ENCODE measurements at regions not wholly inside any gene's neighbourhood (a gene's known extent, or its start where the extent isn't known, plus 50 kb on each side); places are given as distances from the start of the nearest gene placed in this dataset.

DNA sequence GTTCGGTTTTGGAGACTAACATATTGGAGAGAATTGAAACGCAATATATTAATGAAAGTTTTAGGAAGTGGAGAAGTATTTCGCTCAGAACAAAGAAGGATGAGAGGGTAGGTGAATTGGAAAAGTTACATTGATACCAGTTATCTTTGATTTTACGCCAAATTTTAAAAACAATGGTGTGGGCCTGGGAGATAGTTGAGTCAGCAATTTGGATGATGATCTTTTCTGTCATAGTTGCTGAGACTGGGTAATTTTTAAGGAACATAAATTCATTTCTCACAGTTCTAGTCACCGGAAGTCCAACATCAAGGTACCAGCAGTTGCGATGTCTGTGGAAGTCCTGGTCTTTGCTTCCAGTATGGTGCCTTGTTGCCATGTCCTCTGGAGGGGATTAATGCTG, 644.8 kb upstream of the LCORL start:
- Histone ChIP-seq H3K4me3 (no peak overlapping the region), H3K36me3 (no peaks in the 10 kb centered on the region), H3K27ac (no peak overlapping the region), H3K4me1 (ENCODE audit: insufficient read depth) (no peaks in the 10 kb centered on the region), H3K9me3 (no peaks in the 10 kb centered on the region), H3K27me3 (no peaks in the 10 kb centered on the region)
- intact Hi-C loops (cut with DNase I): no loop called here
- WGBS, 3 donors: 92 to 93% (median 93%) methylated on average over 6 of the region's 6 CpGs
- no peak for DNase-seq
- TF ChIP-seq POLR2A (IDR thresholded peaks at IDR 0.05): no peak
- TF ChIP-seq, protein P1, sequence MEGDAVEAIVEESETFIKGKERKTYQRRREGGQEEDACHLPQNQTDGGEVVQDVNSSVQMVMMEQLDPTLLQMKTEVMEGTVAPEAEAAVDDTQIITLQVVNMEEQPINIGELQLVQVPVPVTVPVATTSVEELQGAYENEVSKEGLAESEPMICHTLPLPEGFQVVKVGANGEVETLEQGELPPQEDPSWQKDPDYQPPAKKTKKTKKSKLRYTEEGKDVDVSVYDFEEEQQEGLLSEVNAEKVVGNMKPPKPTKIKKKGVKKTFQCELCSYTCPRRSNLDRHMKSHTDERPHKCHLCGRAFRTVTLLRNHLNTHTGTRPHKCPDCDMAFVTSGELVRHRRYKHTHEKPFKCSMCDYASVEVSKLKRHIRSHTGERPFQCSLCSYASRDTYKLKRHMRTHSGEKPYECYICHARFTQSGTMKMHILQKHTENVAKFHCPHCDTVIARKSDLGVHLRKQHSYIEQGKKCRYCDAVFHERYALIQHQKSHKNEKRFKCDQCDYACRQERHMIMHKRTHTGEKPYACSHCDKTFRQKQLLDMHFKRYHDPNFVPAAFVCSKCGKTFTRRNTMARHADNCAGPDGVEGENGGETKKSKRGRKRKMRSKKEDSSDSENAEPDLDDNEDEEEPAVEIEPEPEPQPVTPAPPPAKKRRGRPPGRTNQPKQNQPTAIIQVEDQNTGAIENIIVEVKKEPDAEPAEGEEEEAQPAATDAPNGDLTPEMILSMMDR (IDR thresholded peaks at IDR 0.05): no peak
- TF ChIP-seq EP300 (IDR thresholded peaks at IDR 0.05): no peak

DNA sequence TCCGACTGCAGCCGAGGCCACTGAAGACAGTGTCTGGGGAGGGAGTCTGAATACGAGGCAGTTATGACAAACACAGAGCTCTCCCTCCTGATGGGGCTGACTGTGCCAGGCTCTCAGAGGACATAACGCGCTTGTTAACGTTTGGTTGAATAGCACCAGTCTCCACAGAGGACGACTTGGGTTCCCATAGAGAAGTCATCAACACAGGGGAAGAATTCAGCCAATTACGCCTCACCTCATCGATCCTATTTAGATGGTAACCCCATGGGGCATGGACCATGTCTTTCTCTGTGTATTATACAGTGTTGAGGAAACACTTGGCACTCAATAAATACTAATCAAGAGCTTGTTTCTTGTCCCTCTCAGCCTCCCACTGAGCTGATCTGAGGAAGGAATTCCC, 642.6 kb upstream of the LCORL start:
- H3K4me3 ChIP-seq: no peak overlapping the region
- no peaks in the 10 kb centered on the region for H3K9me3 ChIP-seq
- H3K4me1 ChIP-seq (ENCODE audit: insufficient read depth): no peaks in the 10 kb centered on the region
- TF ChIP-seq POLR2A (IDR thresholded peaks at IDR 0.05): no peak
- TF ChIP-seq EP300 (IDR thresholded peaks at IDR 0.05): no peak
- TF ChIP-seq, protein P1 (IDR thresholded peaks at IDR 0.05): no peak
- WGBS, 3 donors: 90 to 93% (median 92%) methylated on average over 9 of the region's 9 CpGs
- no peak for DNase-seq
- H3K36me3 ChIP-seq: no peaks in the 10 kb centered on the region
- intact Hi-C loops (cut with DNase I): no loop called here
- H3K27me3 ChIP-seq: no peaks in the 10 kb centered on the region
- no peak overlapping the region for H3K27ac ChIP-seq

DNA sequence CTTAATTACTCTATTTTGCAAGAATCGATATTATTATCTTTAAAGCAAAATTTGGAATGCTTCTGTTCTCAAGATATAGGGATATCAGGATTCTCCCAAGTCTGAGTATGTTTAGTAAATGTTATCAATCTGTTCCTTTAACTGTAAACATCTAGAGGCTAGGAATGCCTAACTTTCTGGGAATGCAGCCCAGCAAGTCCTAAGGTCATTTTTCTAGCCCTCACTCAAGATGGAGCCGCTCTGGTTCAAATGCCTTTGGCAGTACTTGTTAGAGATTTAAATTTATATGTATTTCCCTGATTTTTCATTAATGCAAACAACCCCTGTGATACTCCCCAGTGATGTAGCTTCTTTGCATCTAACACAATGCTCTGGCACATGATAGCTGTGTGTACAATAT, 623.8 kb upstream of the LCORL start:
- H3K27me3 ChIP-seq: no peaks in the 10 kb centered on the region
- H3K36me3 ChIP-seq: no peaks in the 10 kb centered on the region
- TF ChIP-seq, protein P1 (IDR thresholded peaks at IDR 0.05): no peak
- no peak for TF ChIP-seq EP300 (IDR thresholded peaks at IDR 0.05)
- no peak for TF ChIP-seq POLR2A (IDR thresholded peaks at IDR 0.05)
- H3K9me3 ChIP-seq: no peaks in the 10 kb centered on the region
- H3K27ac ChIP-seq: no peak overlapping the region
- no peak overlapping the region for H3K4me3 ChIP-seq
- no peaks in the 10 kb centered on the region for H3K4me1 ChIP-seq (ENCODE audit: insufficient read depth)
- no peak for DNase-seq
- intact Hi-C loops (cut with DNase I): no loop called here
- 2 to 12% (median 10%) methylated on average over 2 of the region's 2 CpGs for WGBS, 3 donors

DNA sequence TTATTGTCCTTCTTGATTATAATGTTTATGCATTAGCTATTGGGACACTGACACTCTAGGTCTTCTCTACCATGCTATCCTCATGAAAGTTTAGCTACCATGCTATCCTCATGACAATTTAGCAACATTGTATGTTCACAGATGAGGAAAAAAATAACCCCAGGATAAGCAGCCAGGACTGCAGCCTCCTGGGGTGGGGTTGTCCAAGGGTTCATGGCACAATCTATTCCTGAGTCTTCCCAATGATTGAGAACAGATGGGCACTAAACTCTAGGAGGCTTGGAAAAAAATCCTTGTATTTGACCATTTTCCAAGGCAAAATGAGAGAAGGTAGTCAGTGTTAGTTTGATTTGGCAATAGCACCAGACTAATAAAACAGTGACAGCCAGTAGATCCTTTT, 619.8 kb upstream of the LCORL start:
- DNase-seq: no peak
- H3K27ac ChIP-seq: no peak overlapping the region
- no peaks in the 10 kb centered on the region for H3K36me3 ChIP-seq
- no peak overlapping the region for H3K4me3 ChIP-seq
- TF ChIP-seq EP300 (IDR thresholded peaks at IDR 0.05) (no peak), POLR2A (IDR thresholded peaks at IDR 0.05) (no peak)
- TF ChIP-seq, protein P1 (IDR thresholded peaks at IDR 0.05): no peak
- intact Hi-C loops (cut with DNase I): no loop called here
- no peaks in the 10 kb centered on the region for H3K27me3 ChIP-seq
- no peaks in the 10 kb centered on the region for H3K4me1 ChIP-seq (ENCODE audit: insufficient read depth)
- no peaks in the 10 kb centered on the region for H3K9me3 ChIP-seq

DNA sequence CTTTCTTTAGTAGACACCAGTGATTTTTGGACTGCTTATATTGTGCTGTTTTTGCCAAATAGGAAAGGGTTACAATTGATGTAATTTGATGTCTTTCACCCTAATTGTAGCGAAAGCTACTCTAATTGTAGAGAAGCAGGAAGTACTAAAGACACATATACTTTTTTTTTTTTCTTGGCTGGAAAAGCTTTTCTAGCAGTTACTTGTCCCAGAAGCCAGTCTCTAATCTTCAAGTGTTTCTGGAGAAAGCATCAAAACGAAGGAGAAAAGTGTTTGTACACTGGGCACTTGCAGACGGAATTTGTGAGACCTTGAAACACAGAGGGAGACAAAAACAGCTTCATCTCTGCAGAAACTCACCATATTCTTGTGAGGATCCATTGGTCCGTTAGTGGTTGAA, 616.5 kb upstream of the LCORL start:
- no peak overlapping the region for H3K4me3 ChIP-seq
- H3K4me1 ChIP-seq (ENCODE audit: insufficient read depth): no peaks in the 10 kb centered on the region
- no peak for DNase-seq
- intact Hi-C loops (cut with DNase I): no loop called here
- H3K27ac ChIP-seq: no peak overlapping the region
- TF ChIP-seq EP300 (IDR thresholded peaks at IDR 0.05) (no peak), POLR2A (IDR thresholded peaks at IDR 0.05) (no peak)
- TF ChIP-seq, protein P1 (IDR thresholded peaks at IDR 0.05): no peak
- no peaks in the 10 kb centered on the region for H3K36me3 ChIP-seq
- no peaks in the 10 kb centered on the region for H3K9me3 ChIP-seq
- H3K27me3 ChIP-seq: no peaks in the 10 kb centered on the region
- WGBS, 3 donors: 15 to 32% (median 18%) methylated on average over 4 of the region's 4 CpGs
